ENCODE measurements at regions not wholly inside any gene's neighbourhood (a gene's known extent, or its start where the extent isn't known, plus 50 kb on each side); places are given as distances from the start of the nearest gene placed in this dataset.

GRCh38 chr2:56753182-56753581, 569.4 kb downstream of the CCDC85A start:
- Histone ChIP-seq H3K36me3 (replicated peaks in 1 of 2; ENCODE audit: control insufficient read depth in 1 of 2, insufficient read depth in 2 of 2, low read length in 2 of 2) (no peaks in the 10 kb centered on the region), H3K27ac (ENCODE audit: extremely low read length, insufficient read depth, low read length) (no peak overlapping the region), H3K9me3 (ENCODE audit: low read length) (0 out of 2 replicates have a peak, but pooled peaks cover 4% of the 10 kb centered on the region), H3K4me1 (ENCODE audit: insufficient read depth, low read length) (no peaks in the 10 kb centered on the region), H3K4me2 (ENCODE audit: low read depth, low read length) (no peak overlapping the region), H2AFZ (ENCODE audit: low read length) (no peak overlapping the region), H3K27me3 (ENCODE audit: control insufficient read depth in 1 of 2, insufficient read depth in 2 of 2, low read length in 2 of 2) (no peaks in the 10 kb centered on the region), H3K4me3 (replicated peaks in 1 of 3; ENCODE audit: insufficient read depth in 1 of 3, low read depth in 2 of 3, low read length in 3 of 3) (no peak overlapping the region), H3K79me2 (ENCODE audit: insufficient read depth, low read length) (no peaks in the 10 kb centered on the region), H3K9ac (ENCODE audit: insufficient read depth, low read depth, low read length) (no peak overlapping the region), H4K20me1 (ENCODE audit: insufficient read depth, low read length) (no peaks in the 10 kb centered on the region)
- ChIA-PET POLR2A (no interaction called here), CTCF (ENCODE audit: low intra/inter-chr PET ratio, low total read pairs) (no interaction called here)
- TF ChIP-seq MAFG (CRISPR knock-in tag; IDR thresholded peaks at IDR 0.05) (no peak), KDM1A (CRISPR knock-in tag; IDR thresholded peaks at IDR 0.05) (no peak), BHLHE40 (IDR thresholded peaks at IDR 0.05; ENCODE audit: low read length) (no peak), SOX6 (IDR thresholded peaks at IDR 0.05) (no peak), SOX6 (CRISPR knock-in tag; IDR thresholded peaks at IDR 0.05) (no peak), ZNF10 (CRISPR knock-in tag; IDR thresholded peaks at IDR 0.05; ENCODE audit: borderline replicate concordance, low read depth) (no peak), CBX2 (IDR thresholded peaks at IDR 0.05; ENCODE audit: low read depth, low read length) (no peak), CBX2 (CRISPR knock-in tag; IDR thresholded peaks at IDR 0.05; ENCODE audit: low read depth) (no peak), PHB2 (IDR thresholded peaks at IDR 0.05; ENCODE audit: partially characterized antibody) (no peak), TBP (CRISPR knock-in tag; IDR thresholded peaks at IDR 0.05) (no peak)
- TF ChIP-seq, protein P1, sequence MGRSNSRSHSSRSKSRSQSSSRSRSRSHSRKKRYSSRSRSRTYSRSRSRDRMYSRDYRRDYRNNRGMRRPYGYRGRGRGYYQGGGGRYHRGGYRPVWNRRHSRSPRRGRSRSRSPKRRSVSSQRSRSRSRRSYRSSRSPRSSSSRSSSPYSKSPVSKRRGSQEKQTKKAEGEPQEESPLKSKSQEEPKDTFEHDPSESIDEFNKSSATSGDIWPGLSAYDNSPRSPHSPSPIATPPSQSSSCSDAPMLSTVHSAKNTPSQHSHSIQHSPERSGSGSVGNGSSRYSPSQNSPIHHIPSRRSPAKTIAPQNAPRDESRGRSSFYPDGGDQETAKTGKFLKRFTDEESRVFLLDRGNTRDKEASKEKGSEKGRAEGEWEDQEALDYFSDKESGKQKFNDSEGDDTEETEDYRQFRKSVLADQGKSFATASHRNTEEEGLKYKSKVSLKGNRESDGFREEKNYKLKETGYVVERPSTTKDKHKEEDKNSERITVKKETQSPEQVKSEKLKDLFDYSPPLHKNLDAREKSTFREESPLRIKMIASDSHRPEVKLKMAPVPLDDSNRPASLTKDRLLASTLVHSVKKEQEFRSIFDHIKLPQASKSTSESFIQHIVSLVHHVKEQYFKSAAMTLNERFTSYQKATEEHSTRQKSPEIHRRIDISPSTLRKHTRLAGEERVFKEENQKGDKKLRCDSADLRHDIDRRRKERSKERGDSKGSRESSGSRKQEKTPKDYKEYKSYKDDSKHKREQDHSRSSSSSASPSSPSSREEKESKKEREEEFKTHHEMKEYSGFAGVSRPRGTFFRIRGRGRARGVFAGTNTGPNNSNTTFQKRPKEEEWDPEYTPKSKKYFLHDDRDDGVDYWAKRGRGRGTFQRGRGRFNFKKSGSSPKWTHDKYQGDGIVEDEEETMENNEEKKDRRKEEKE (IDR thresholded peaks at IDR 0.05), result no peak
- TF ChIP-seq, protein P2, sequence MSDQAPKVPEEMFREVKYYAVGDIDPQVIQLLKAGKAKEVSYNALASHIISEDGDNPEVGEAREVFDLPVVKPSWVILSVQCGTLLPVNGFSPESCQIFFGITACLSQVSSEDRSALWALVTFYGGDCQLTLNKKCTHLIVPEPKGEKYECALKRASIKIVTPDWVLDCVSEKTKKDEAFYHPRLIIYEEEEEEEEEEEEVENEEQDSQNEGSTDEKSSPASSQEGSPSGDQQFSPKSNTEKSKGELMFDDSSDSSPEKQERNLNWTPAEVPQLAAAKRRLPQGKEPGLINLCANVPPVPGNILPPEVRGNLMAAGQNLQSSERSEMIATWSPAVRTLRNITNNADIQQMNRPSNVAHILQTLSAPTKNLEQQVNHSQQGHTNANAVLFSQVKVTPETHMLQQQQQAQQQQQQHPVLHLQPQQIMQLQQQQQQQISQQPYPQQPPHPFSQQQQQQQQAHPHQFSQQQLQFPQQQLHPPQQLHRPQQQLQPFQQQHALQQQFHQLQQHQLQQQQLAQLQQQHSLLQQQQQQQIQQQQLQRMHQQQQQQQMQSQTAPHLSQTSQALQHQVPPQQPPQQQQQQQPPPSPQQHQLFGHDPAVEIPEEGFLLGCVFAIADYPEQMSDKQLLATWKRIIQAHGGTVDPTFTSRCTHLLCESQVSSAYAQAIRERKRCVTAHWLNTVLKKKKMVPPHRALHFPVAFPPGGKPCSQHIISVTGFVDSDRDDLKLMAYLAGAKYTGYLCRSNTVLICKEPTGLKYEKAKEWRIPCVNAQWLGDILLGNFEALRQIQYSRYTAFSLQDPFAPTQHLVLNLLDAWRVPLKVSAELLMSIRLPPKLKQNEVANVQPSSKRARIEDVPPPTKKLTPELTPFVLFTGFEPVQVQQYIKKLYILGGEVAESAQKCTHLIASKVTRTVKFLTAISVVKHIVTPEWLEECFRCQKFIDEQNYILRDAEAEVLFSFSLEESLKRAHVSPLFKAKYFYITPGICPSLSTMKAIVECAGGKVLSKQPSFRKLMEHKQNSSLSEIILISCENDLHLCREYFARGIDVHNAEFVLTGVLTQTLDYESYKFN (CRISPR knock-in tag; conservative IDR thresholded peaks at IDR 0.05), result no peak
- ATAC-seq (no peak), DNase-seq (ENCODE audit: low spot score) (no peak), FAIRE-seq (no peak)
- BruUV-seq (replicated peaks), result no TSS peak
- WGBS (ENCODE audit: low lambda C conversion rate), result 0% methylated on average over 1 of the region's 1 CpG
- in situ Hi-C loops (cut with HindIII; ENCODE audit: extremely low pct_ligation_motif_present, low pct_unique_long_range_greater_than_20kb), result no loop called here
- intact Hi-C loops (cut with micrococcal nuclease; ENCODE audit: unreplicated experiment), result no loop called here
